Esophagus squamous epithelium (tissue), 4 donors: ENCODE measurements at regions not wholly inside any gene's neighbourhood (a gene's known extent, or its start where the extent isn't known, plus 50 kb on each side); places are given as distances from the start of the nearest gene placed in this dataset.

Experiments used
- POLR2A ChIP-seq, 4 donors: fragments of 450-650 bp; IDR thresholded peaks; one replicate each; pipeline ENCODE4 v1.6.1; 2017; ENCODE audit warnings: antibody characterized with exemption in 4 of 4, mild to moderate bottlenecking in 4 of 4, moderate library complexity in 3 of 4
- TF ChIP-seq, protein P1 (sequence below), 6 experiments: fragments of 450-650 bp in 4 of 6; fragments of 200-600 bp in 2 of 6; sonication (generic) in 2 of 6; IDR thresholded peaks; one replicate each; pipeline ENCODE4 v1.5.1; 2016 to 2019; ENCODE audit warnings: antibody characterized with exemption in 6 of 6, mild to moderate bottlenecking in 4 of 6, moderate library complexity in 4 of 6

- TF ChIP-seq, protein P1, sequence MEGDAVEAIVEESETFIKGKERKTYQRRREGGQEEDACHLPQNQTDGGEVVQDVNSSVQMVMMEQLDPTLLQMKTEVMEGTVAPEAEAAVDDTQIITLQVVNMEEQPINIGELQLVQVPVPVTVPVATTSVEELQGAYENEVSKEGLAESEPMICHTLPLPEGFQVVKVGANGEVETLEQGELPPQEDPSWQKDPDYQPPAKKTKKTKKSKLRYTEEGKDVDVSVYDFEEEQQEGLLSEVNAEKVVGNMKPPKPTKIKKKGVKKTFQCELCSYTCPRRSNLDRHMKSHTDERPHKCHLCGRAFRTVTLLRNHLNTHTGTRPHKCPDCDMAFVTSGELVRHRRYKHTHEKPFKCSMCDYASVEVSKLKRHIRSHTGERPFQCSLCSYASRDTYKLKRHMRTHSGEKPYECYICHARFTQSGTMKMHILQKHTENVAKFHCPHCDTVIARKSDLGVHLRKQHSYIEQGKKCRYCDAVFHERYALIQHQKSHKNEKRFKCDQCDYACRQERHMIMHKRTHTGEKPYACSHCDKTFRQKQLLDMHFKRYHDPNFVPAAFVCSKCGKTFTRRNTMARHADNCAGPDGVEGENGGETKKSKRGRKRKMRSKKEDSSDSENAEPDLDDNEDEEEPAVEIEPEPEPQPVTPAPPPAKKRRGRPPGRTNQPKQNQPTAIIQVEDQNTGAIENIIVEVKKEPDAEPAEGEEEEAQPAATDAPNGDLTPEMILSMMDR (IDR thresholded peaks at IDR 0.05) = no peak
- no peak for TF ChIP-seq POLR2A (IDR thresholded peaks at IDR 0.05)
Observed at GRCh38 chr5:155299386-155300005, 285.9 kb downstream of the KIF4B start.
